OCI-LY7 (cell line): ENCODE measurements at regions not wholly inside any gene's neighbourhood (a gene's known extent, or its start where the extent isn't known, plus 50 kb on each side); places are given as distances from the start of the nearest gene placed in this dataset.

Experiments
- BruUV-seq: library from RNA; stranded (reverse); fragments of 400-500 nt; replicated peaks from 2 replicates; lab custom pipeline; 2021; lab: Mats Ljungman, UMichigan
- CTCF ChIA-PET: fragments of 300-600 bp; sonication (Branson Sonifier 250); formaldehyde crosslinking; loops from one replicate; lab custom pipeline; 2022; ENCODE audit warnings: antibody characterized with exemption; ENCODE audit not compliant: unreplicated experiment; lab: Charles Lee
- POLR2A ChIA-PET: fragments of 300-600 bp; sonication (Branson Sonifier 250); formaldehyde crosslinking; loops from one replicate; lab custom pipeline; 2022; ENCODE audit warnings: antibody characterized with exemption; lab: Charles Lee
- DNase-seq: peaks from one replicate; pipeline ENCODE4 v3.0.0-alpha.2; 2015; ENCODE audit warnings: low spot score
- H2AFZ ChIP-seq: fragments of 200-600 bp; sonication (generic), shearing (Covaris generic); 2 replicates; pipeline ENCODE4 v1.6.1; 2014; ENCODE audit warnings: mild to moderate bottlenecking, antibody characterized with exemption, low read length, moderate library complexity
- H3K27ac ChIP-seq: fragments of 200-600 bp; sonication (generic); 2 replicates; pipeline ENCODE4 v1.5.1; 2014; ENCODE audit warnings: mixed run types, low read depth, mild to moderate bottlenecking, moderate library complexity, low read length, inconsistent platforms; ENCODE audit not compliant: poor library complexity, severe bottlenecking
- H3K36me3 ChIP-seq: fragments of 200-600 bp; sonication (generic); 2 replicates; pipeline ENCODE4 v1.6.1; 2014; ENCODE audit warnings: mild to moderate bottlenecking, antibody characterized with exemption, low read length, moderate library complexity, mixed read lengths; ENCODE audit not compliant: insufficient read depth
- H3K4me1 ChIP-seq: fragments of 200-600 bp; sonication (generic); 2 replicates; pipeline ENCODE4 v1.5.1; 2014; ENCODE audit warnings: mild to moderate bottlenecking, low read length; ENCODE audit not compliant: insufficient read depth, poor library complexity, severe bottlenecking
- H3K4me2 ChIP-seq: fragments of 200-600 bp; sonication (generic); 2 replicates; pipeline ENCODE4 v1.6.1; 2014; ENCODE audit warnings: mild to moderate bottlenecking, low read length
- H3K4me3 ChIP-seq: fragments of 200-600 bp; sonication (generic); 2 replicates; pipeline ENCODE4 v1.5.1; 2014; ENCODE audit warnings: mild to moderate bottlenecking, low read depth, low read length; ENCODE audit not compliant: poor library complexity, severe bottlenecking
- H3K79me2 ChIP-seq: fragments of 200-600 bp; sonication (generic); 2 replicates; pipeline ENCODE4 v1.6.1; 2016; ENCODE audit warnings: low read depth, mild to moderate bottlenecking, low read length, moderate library complexity, mixed read lengths; ENCODE audit not compliant: insufficient read depth
- H3K9me2 ChIP-seq: fragments of 200-600 bp; sonication (generic); 2 replicates; pipeline ENCODE4 v1.6.1; 2016; ENCODE audit warnings: mild to moderate bottlenecking, low read length, mixed read lengths; ENCODE audit not compliant: insufficient read depth
- H3K9me3 ChIP-seq: fragments of 200-600 bp; sonication (generic); 2 replicates; pipeline ENCODE4 v1.6.1; 2014; ENCODE audit warnings: mild to moderate bottlenecking, mixed run types, low read length, mixed read lengths
- H4K20me1 ChIP-seq: fragments of 200-600 bp; sonication (generic); 2 replicates; pipeline ENCODE4 v1.6.1; 2014; ENCODE audit warnings: mild to moderate bottlenecking, antibody characterized with exemption, low read length, moderate library complexity, mixed read lengths; ENCODE audit not compliant: insufficient read depth
- EZH2phosphoT487 ChIP-seq: fragments of 200-600 bp; sonication (generic); IDR thresholded peaks from 2 replicates; pipeline ENCODE4 v1.6.1; 2018; ENCODE audit warnings: low read depth, borderline replicate concordance, mild to moderate bottlenecking, mixed run types, antibody characterized with exemption, low read length, moderate library complexity, mixed read lengths
- intact Hi-C: fragments of 100-400 bp; cut with micrococcal nuclease; formaldehyde crosslinking; loops from one replicate; pipeline ENCODE4 v1.10.0; 2022; ENCODE audit not compliant: unreplicated experiment
- TF ChIP-seq, protein P1 (sequence below): fragments of 200-600 bp; sonication (generic); conservative IDR thresholded peaks from 2 replicates; pipeline ENCODE4 v1.5.1; 2014; ENCODE audit warnings: mild to moderate bottlenecking, antibody characterized with exemption, low read length, moderate library complexity, mixed read lengths

DNA sequence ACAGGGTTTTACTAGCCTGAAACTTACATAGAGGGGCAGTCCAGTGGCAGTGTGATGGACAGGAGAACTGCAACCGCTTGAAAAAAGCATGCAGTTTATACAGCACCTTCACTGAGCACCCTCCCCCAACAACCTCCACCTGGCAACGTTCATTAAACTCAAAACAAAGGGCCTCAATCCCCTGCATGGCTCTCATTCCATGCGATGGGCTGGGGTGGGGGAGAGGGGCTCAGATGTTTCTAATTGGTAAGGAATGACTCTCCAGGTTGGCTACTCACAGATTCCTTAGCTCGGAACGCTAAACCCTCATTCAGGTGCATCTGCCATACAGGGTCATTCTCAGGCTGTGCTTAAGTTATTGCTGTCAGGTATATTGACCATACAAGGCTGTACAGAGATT is 80.9 kb upstream of the ITGA1 start:
- Histone ChIP-seq H3K4me2 (no peak overlapping the region), H3K9me2 (no peaks in the 10 kb centered on the region), H3K9me3 (no peaks in the 10 kb centered on the region), H3K36me3 (no peaks in the 10 kb centered on the region), H3K27ac (no peak overlapping the region), H4K20me1 (no peaks in the 10 kb centered on the region), H2AFZ (no peak overlapping the region), H3K4me3 (no peak overlapping the region), H3K79me2 (no peaks in the 10 kb centered on the region), H3K4me1 (no peaks in the 10 kb centered on the region)
- DNase-seq: no peak
- intact Hi-C loops: no loop called here
- TF ChIP-seq EZH2phosphoT487: no peak
- TF ChIP-seq, protein P1, sequence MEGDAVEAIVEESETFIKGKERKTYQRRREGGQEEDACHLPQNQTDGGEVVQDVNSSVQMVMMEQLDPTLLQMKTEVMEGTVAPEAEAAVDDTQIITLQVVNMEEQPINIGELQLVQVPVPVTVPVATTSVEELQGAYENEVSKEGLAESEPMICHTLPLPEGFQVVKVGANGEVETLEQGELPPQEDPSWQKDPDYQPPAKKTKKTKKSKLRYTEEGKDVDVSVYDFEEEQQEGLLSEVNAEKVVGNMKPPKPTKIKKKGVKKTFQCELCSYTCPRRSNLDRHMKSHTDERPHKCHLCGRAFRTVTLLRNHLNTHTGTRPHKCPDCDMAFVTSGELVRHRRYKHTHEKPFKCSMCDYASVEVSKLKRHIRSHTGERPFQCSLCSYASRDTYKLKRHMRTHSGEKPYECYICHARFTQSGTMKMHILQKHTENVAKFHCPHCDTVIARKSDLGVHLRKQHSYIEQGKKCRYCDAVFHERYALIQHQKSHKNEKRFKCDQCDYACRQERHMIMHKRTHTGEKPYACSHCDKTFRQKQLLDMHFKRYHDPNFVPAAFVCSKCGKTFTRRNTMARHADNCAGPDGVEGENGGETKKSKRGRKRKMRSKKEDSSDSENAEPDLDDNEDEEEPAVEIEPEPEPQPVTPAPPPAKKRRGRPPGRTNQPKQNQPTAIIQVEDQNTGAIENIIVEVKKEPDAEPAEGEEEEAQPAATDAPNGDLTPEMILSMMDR: no peak
- ChIA-PET CTCF (no interaction called here), POLR2A (no interaction called here)
- BruUV-seq: no TSS peak

DNA sequence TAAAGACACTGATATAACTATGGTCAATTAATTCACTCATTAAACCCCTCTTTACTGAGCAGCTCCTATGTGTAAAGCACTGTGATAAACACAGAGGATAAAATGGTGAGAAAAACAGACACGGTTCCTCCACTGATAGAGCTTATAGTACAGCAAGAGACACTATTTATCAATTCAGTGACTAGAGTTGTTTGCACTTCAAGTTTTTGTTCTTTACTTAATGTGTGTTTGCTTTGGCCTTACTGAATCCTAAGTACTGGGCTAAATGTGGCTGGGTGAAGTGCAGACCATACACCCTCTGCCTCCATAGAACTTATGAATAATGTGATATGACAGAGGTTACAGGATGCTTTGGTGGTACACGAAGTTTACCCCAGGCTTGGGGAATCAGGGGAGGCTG is 80.1 kb upstream of the ITGA1 start:
- no peak overlapping the region for H3K4me2 ChIP-seq
- no peak for DNase-seq
- TF ChIP-seq, protein P1: no peak
- no peak for TF ChIP-seq EZH2phosphoT487
- H3K9me2 ChIP-seq: no peaks in the 10 kb centered on the region
- no peaks in the 10 kb centered on the region for H3K9me3 ChIP-seq
- no peak overlapping the region for H3K27ac ChIP-seq
- H3K4me1 ChIP-seq: no peaks in the 10 kb centered on the region
- intact Hi-C loops: no loop called here
- no peak overlapping the region for H2AFZ ChIP-seq
- no peaks in the 10 kb centered on the region for H4K20me1 ChIP-seq
- ChIA-PET POLR2A (no interaction called here), CTCF (no interaction called here)
- no peak overlapping the region for H3K4me3 ChIP-seq
- no TSS peak for BruUV-seq
- H3K79me2 ChIP-seq: no peaks in the 10 kb centered on the region
- H3K36me3 ChIP-seq: no peaks in the 10 kb centered on the region

DNA sequence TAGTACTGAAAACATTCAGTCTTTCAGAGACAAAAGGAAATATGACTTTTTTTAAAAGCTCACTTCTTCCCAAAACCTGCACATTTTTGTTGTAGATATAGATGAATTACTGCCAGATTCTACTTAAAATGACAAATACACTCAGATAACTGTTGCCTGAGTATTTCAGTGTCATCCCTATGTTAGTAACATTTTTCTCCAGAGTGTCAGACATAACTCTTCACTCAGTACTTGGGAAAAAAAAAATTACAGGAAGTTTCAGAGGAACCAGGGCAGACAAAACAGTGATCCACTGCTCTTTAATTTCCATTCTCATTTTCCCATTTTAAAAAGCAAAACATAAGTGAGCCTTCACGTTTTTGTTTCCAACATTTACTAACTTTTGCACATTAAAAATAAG is 79.3 kb upstream of the ITGA1 start:
- ChIA-PET CTCF (no interaction called here), POLR2A (no interaction called here)
- no TSS peak for BruUV-seq
- no peaks in the 10 kb centered on the region for H4K20me1 ChIP-seq
- no peak for DNase-seq
- no peaks in the 10 kb centered on the region for H3K9me3 ChIP-seq
- H3K27ac ChIP-seq: no peak overlapping the region
- H3K36me3 ChIP-seq: no peaks in the 10 kb centered on the region
- intact Hi-C loops: no loop called here
- H3K4me2 ChIP-seq: no peak overlapping the region
- no peaks in the 10 kb centered on the region for H3K79me2 ChIP-seq
- no peaks in the 10 kb centered on the region for H3K9me2 ChIP-seq
- no peak overlapping the region for H3K4me3 ChIP-seq
- no peak overlapping the region for H2AFZ ChIP-seq
- TF ChIP-seq, protein P1: no peak
- TF ChIP-seq EZH2phosphoT487: no peak
- H3K4me1 ChIP-seq: no peaks in the 10 kb centered on the region
